ENCODE measurements at regions not wholly inside any gene's neighbourhood (a gene's known extent, or its start where the extent isn't known, plus 50 kb on each side); places are given as distances from the start of the nearest gene placed in this dataset.

DNA sequence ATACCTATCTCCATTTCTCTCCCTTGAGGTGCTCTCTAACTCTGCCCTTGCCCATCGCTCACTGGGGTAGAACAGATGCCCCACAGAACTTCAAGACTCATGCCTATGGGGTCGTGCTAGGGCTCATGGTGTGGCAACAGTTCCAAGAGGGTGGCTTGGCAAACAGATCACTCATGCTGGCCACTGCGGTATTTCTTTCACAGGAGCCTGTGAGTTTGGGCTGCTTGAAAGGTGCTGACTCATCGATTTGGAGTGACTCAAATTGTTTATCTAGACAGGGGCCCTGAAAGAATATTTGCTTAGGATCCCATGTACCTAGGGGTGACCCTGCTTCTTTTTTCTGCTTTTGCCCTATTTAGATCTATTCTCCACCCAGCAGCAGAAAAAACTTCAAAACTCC, 69.9 kb downstream of the IRX5 start:
- TF ChIP-seq, protein P1, sequence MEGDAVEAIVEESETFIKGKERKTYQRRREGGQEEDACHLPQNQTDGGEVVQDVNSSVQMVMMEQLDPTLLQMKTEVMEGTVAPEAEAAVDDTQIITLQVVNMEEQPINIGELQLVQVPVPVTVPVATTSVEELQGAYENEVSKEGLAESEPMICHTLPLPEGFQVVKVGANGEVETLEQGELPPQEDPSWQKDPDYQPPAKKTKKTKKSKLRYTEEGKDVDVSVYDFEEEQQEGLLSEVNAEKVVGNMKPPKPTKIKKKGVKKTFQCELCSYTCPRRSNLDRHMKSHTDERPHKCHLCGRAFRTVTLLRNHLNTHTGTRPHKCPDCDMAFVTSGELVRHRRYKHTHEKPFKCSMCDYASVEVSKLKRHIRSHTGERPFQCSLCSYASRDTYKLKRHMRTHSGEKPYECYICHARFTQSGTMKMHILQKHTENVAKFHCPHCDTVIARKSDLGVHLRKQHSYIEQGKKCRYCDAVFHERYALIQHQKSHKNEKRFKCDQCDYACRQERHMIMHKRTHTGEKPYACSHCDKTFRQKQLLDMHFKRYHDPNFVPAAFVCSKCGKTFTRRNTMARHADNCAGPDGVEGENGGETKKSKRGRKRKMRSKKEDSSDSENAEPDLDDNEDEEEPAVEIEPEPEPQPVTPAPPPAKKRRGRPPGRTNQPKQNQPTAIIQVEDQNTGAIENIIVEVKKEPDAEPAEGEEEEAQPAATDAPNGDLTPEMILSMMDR (conservative IDR thresholded peaks at IDR 0.05; ENCODE audit: low read depth in 2 of 2) = no peak
- TF ChIP-seq EZH2phosphoT487 (IDR thresholded peaks at IDR 0.05; ENCODE audit: unreplicated experiment) (no peak), CREB1 (CRISPR knock-in tag; IDR thresholded peaks at IDR 0.05; ENCODE audit: low read depth) (no peak), ZNF114 (CRISPR knock-in tag; IDR thresholded peaks at IDR 0.05) (no peak), JUNB (IDR thresholded peaks at IDR 0.05; ENCODE audit: unreplicated experiment) (no peak), EZH2 (IDR thresholded peaks at IDR 0.05; ENCODE audit: low read depth, unreplicated experiment) (no peak), NANOG (IDR thresholded peaks at IDR 0.05; ENCODE audit: borderline replicate concordance) (no peak), POLR2AphosphoS5 (IDR thresholded peaks at IDR 0.05; ENCODE audit: low read depth) (no peak), STAT1 (IDR thresholded peaks at IDR 0.05; ENCODE audit: unreplicated experiment) (no peak)
- TF ChIP-seq, protein P2, sequence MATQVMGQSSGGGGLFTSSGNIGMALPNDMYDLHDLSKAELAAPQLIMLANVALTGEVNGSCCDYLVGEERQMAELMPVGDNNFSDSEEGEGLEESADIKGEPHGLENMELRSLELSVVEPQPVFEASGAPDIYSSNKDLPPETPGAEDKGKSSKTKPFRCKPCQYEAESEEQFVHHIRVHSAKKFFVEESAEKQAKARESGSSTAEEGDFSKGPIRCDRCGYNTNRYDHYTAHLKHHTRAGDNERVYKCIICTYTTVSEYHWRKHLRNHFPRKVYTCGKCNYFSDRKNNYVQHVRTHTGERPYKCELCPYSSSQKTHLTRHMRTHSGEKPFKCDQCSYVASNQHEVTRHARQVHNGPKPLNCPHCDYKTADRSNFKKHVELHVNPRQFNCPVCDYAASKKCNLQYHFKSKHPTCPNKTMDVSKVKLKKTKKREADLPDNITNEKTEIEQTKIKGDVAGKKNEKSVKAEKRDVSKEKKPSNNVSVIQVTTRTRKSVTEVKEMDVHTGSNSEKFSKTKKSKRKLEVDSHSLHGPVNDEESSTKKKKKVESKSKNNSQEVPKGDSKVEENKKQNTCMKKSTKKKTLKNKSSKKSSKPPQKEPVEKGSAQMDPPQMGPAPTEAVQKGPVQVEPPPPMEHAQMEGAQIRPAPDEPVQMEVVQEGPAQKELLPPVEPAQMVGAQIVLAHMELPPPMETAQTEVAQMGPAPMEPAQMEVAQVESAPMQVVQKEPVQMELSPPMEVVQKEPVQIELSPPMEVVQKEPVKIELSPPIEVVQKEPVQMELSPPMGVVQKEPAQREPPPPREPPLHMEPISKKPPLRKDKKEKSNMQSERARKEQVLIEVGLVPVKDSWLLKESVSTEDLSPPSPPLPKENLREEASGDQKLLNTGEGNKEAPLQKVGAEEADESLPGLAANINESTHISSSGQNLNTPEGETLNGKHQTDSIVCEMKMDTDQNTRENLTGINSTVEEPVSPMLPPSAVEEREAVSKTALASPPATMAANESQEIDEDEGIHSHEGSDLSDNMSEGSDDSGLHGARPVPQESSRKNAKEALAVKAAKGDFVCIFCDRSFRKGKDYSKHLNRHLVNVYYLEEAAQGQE (IDR thresholded peaks at IDR 0.05; ENCODE audit: unreplicated experiment) = no peak
- TF ChIP-seq, protein P3, sequence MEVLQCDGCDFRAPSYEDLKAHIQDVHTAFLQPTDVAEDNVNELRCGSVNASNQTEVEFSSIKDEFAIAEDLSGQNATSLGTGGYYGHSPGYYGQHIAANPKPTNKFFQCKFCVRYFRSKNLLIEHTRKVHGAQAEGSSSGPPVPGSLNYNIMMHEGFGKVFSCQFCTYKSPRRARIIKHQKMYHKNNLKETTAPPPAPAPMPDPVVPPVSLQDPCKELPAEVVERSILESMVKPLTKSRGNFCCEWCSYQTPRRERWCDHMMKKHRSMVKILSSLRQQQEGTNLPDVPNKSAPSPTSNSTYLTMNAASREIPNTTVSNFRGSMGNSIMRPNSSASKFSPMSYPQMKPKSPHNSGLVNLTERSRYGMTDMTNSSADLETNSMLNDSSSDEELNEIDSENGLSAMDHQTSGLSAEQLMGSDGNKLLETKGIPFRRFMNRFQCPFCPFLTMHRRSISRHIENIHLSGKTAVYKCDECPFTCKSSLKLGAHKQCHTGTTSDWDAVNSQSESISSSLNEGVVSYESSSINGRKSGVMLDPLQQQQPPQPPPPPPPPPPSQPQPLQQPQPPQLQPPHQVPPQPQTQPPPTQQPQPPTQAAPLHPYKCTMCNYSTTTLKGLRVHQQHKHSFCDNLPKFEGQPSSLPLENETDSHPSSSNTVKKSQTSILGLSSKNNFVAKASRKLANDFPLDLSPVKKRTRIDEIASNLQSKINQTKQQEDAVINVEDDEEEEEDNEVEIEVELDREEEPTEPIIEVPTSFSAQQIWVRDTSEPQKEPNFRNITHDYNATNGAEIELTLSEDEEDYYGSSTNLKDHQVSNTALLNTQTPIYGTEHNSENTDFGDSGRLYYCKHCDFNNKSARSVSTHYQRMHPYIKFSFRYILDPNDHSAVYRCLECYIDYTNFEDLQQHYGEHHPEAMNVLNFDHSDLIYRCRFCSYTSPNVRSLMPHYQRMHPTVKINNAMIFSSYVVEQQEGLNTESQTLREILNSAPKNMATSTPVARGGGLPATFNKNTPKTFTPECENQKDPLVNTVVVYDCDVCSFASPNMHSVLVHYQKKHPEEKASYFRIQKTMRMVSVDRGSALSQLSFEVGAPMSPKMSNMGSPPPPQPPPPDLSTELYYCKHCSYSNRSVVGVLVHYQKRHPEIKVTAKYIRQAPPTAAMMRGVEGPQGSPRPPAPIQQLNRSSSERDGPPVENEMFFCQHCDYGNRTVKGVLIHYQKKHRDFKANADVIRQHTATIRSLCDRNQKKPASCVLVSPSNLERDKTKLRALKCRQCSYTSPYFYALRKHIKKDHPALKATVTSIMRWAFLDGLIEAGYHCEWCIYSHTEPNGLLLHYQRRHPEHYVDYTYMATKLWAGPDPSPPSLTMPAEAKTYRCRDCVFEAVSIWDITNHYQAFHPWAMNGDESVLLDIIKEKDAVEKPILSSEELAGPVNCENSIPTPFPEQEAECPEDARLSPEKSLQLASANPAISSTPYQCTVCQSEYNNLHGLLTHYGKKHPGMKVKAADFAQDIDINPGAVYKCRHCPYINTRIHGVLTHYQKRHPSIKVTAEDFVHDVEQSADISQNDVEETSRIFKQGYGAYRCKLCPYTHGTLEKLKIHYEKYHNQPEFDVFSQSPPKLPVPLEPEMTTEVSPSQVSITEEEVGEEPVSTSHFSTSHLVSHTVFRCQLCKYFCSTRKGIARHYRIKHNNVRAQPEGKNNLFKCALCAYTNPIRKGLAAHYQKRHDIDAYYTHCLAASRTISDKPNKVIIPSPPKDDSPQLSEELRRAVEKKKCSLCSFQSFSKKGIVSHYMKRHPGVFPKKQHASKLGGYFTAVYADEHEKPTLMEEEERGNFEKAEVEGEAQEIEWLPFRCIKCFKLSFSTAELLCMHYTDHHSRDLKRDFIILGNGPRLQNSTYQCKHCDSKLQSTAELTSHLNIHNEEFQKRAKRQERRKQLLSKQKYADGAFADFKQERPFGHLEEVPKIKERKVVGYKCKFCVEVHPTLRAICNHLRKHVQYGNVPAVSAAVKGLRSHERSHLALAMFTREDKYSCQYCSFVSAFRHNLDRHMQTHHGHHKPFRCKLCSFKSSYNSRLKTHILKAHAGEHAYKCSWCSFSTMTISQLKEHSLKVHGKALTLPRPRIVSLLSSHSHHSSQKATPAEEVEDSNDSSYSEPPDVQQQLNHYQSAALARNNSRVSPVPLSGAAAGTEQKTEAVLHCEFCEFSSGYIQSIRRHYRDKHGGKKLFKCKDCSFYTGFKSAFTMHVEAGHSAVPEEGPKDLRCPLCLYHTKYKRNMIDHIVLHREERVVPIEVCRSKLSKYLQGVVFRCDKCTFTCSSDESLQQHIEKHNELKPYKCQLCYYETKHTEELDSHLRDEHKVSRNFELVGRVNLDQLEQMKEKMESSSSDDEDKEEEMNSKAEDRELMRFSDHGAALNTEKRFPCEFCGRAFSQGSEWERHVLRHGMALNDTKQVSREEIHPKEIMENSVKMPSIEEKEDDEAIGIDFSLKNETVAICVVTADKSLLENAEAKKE (CRISPR knock-in tag; IDR thresholded peaks at IDR 0.05) = no peak
- TF ChIP-seq, protein P4, sequence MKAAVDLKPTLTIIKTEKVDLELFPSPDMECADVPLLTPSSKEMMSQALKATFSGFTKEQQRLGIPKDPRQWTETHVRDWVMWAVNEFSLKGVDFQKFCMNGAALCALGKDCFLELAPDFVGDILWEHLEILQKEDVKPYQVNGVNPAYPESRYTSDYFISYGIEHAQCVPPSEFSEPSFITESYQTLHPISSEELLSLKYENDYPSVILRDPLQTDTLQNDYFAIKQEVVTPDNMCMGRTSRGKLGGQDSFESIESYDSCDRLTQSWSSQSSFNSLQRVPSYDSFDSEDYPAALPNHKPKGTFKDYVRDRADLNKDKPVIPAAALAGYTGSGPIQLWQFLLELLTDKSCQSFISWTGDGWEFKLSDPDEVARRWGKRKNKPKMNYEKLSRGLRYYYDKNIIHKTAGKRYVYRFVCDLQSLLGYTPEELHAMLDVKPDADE (IDR thresholded peaks at IDR 0.05) = no peak
